ENCODE measurements at regions not wholly inside any gene's neighbourhood (a gene's known extent, or its start where the extent isn't known, plus 50 kb on each side); places are given as distances from the start of the nearest gene placed in this dataset.

DNA sequence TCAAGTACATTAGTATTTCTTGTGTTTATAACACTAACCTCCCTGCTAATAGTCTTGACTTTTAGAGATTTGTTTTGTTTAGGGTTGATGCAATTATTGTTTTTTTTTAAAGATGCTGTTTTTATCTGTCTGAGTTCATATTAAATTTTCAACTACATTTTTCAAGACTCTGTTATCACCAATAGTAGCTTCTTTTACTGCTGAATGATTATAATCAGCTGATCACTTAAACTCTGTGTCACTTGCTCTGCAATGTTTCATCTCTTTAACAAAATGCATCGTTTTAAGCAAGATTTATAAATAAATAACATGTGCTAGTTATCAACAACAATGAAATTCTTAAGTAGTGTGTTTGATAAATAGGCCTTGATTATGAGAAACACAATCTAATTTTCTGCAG, 920.9 kb upstream of the PCDH20 start:
- no peak for DNase-seq

DNA sequence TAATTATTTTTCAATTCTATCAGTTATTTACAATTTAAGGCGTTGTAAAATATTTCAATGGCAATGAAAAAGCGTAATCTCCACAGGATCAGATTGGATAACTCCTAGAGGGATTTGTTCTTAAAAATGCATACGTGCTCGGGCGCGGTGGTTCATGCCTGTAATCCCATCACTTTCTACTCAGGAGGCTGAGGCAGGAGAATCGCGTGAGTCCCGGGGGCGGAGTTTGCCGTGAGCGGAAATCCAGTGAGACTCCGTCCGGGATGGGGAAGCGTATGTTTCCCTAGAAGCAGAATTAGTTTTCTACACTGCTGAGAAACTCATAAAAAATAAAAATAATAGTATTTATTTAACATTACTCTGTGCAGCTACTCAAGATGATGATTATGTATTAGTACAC, 917.8 kb upstream of the PCDH20 start:
- no peak for DNase-seq

DNA sequence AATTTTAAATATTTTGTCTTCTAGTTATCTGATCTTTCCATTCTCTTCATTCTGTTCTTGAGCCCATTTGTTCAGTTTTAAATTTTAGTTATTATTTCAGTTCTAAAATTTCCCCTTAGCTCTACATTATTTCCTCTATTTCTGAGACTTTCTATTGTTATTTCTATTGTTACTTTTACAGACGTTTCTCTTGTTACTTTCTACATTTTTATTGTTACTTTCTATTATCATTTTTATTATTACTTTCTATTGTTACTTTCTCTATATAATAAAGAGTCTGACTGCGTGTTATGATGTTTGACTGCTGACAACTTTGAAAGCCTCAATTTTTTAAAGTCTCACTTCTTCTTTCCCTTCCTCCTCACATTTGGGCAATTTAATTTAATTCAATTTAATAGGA, 915.7 kb upstream of the PCDH20 start:
- no peak for DNase-seq

- no peak for DNase-seq
Observed at GRCh38 chr13:62327367-62327766, 911.7 kb upstream of the PCDH20 start.

GRCh38 chr13:62324842-62325241, 909.2 kb upstream of the PCDH20 start:
- DNase-seq = no peak

GRCh38 chr13:62321895-62322294, 906.2 kb upstream of the PCDH20 start:
- no peak for DNase-seq

- DNase-seq = no peak
Observed at GRCh38 chr13:62321139-62321538, 905.5 kb upstream of the PCDH20 start.

- peak; percentile 78 for DNase-seq
Observed at GRCh38 chr13:62320129-62321108, 904.8 kb upstream of the PCDH20 start.

- DNase-seq = peak; percentile 59
Observed at GRCh38 chr13:62309904-62310303, 894.3 kb upstream of the PCDH20 start.

GRCh38 chr13:62305756-62306155, 890.1 kb upstream of the PCDH20 start:
- peak; percentile 17 for DNase-seq

DNA sequence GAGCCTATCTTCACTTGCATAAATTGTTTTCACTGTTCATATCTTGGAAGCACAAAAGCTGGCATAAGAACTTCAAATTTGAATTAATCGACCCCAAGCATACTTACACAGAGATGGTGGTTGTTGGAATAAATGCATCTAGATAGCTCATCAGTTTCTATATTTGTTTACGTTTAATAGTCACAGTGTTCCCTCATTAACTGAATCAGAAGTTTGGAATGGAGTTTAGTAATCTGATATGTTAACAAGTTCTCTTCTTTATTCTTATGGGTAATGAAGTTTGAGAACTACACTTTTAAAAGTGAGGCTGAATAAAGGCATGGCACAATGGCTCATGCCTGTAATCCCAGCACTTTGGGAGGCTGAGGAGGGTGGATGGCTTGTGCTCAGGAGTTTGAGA, 886.7 kb upstream of the PCDH20 start:
- DNase-seq = no peak

- DNase-seq = peak; percentile 45
Observed at GRCh38 chr13:62299988-62300387, 884.3 kb upstream of the PCDH20 start.

DNA sequence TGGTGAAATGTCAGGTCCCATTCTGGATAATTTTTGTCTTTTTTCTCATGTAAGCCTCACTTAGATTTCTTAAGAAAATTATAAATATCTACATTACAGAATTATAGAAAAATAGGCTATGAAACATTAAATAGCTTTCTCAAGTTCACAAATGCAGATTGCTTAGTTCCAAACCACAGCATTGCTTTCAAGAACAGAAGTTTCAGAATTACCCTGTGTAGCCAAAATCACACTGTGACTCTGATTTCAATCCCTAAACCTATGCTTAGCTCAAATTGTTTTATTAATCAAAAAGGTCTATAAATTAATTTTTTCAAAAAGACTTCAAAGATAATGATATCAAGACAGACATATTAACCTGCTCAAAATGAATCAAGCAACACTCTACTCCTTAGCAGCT, 881.2 kb upstream of the PCDH20 start:
- no peak for DNase-seq

GRCh38 chr13:62294244-62294643, 878.6 kb upstream of the PCDH20 start:
- DNase-seq = no peak

DNA sequence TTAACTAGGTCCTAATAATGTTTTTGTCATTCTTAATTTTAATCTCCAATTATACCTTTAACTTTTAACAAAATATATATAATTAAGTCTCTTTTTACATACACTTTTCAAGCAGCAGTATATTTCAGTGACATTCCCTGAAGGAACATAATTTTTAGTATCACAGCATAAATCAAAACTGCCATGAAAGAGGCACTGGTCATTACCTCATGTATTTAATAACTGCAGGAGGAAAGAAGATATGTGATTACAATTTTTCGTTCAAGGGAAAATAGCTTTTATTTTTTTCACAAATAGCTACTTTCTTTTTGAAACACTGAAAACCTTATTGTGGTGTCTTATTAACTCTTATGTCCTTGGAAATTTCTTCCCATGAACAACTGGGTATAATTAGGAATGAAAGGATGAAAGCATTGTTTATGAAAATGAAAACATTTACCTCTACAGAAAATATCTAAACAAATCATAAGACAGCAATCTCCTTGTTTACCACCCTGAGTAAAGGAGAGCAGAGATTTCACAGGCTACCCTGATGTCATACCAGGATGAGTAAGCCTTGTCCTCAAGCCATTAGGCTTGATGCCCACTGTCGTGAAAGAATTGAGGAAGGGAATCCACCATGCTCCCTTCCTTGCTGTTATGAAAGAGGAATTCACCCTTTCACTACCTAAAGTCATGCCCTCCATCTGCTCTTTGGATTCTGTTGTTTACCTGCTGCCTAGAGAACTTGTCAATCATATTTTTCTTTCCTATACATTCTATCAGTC, 877.2 kb upstream of the PCDH20 start:
- no peak for DNase-seq

DNA sequence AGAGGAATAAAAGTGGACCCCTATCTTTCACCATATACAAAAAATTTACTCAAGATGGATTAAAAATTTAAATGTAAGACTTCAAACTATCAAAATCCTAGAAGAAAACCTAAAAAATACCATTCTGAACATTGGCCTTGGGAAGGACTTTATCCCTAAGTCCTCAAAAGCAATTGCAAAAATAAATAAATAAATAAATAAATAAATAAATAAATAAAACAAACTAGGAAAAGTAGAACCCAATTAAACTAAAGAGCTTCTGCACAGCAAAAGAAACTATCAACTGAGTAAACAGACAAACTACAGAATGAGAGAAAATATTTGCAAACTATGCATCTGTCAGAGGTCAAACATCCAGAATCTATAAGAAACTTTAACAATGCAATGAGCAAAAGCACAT, 874.9 kb upstream of the PCDH20 start:
- no peak for DNase-seq

DNA sequence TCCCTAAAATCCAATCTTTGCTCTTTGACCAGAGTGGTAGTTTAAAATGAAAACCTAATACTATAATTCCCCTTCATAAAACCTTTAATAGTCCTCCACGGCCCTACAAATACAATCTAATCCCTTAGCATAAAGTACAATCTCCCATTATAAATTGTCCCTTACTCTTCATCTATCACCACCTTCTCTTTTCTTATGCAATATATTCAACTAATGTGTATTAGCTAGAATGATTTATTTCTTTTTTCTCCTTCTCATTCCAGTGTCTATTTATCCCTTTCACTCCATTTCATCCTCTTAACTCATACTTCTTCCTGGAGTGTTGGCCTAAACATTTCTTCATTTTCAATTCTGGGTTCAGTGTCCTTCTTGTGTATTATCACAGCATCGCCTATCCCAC, 872.1 kb upstream of the PCDH20 start:
- DNase-seq = no peak

GRCh38 chr13:62280590-62280989, 864.9 kb upstream of the PCDH20 start:
- DNase-seq = no peak

DNA sequence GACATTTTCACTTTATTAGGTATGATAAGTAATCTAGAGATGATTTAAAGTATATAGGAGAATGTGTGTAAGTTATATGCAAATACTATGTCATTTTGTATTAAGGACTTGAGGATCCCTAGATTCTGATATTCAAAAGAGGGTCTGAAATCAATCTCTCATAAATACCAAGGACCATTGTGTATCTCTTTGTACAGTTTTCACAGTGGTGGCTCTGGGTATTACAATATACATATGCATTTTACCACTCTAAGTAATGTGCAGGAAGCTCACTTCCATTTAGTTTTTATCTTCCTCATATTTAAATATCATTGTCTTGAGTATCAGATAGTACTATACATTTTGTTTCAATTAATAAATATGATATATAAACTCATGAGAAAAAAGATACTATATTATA, 862.6 kb upstream of the PCDH20 start:
- no peak for DNase-seq

- DNase-seq = no peak
Observed at GRCh38 chr13:62251734-62252133, 836.1 kb upstream of the PCDH20 start.

DNA sequence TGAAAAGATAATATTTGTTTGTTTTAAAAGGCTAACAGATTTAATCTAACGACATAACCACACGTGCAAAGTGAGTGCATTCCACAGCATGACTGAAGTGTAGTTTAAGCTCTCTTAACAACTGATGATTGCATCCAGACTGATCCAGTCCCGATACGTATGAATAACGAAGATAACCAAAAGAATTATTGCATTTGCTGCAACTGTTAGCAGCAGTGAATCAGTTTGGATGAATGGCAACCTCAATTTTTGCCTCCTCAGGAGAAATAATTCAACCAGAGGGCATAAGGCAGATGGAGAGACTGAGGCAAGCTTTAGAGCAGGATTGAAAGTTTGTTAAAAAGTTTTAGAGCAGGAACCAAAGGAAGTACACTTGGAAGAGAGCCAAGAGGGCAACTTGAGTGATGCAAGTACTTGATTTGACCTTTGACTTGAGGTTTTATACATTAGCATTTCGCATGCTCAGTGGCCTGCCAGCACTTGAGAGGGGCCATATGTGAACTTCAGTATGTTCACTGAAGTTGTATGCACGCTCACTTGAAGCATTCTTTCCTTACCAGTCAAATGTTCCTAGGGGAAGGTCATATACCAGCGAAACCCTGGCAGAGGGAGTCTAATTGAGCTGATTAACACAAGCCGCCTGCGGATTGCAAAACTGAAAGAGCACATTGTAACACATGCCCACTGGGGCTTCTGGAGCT, 835.0 kb upstream of the PCDH20 start:
- DNase-seq = peak; percentile 2

DNA sequence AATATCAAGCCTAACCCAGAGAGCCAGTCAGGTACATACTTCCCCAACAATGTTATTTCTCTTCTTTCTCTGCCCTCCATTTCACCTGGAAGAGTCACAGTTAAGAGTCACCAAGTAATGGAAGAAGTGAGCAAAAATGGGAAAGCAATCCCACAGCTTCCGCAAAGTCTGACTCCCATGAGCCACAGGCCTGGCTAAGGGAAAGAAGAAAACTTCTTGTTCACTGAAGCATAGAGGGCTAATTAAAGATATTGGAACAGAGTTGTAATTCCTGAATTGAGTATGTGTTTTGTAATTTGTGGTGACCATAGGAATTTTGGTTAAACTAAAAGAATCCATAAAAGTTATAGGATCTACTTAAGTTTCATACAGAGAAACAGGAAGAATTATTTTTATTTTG, 830.9 kb upstream of the PCDH20 start:
- DNase-seq = no peak

GRCh38 chr13:62243106-62243505, 827.5 kb upstream of the PCDH20 start:
- no peak for DNase-seq

Data from tongue (tissue), 1 donor.